Transverse colon (tissue), 4 donors: ENCODE measurements at regions not wholly inside any gene's neighbourhood (a gene's known extent, or its start where the extent isn't known, plus 50 kb on each side); places are given as distances from the start of the nearest gene placed in this dataset.

Experiments used
- EP300 ChIP-seq: sonication (generic); formaldehyde crosslinking; IDR thresholded peaks from one replicate; pipeline ENCODE4 v1.6.1; 2017; ENCODE audit warnings: antibody characterized with exemption, low read depth
- POLR2A ChIP-seq: fragments of 450-650 bp; IDR thresholded peaks from one replicate; pipeline ENCODE4 v1.6.1; 2016; ENCODE audit warnings: antibody characterized with exemption, mild to moderate bottlenecking, moderate library complexity
- POLR2AphosphoS5 ChIP-seq, 3 donors: sonication (generic); formaldehyde crosslinking; IDR thresholded peaks; one replicate each; pipeline ENCODE4 v1.6.1; 2016; ENCODE audit warnings: antibody characterized with exemption in 3 of 3
- TF ChIP-seq, protein P1 (sequence below), 5 experiments: fragments of 200-600 bp in 3 of 5; fragments of 450-650 bp in 2 of 5; sonication (generic) in 3 of 5; IDR thresholded peaks; 1 replicate in 2 of 5; 2 replicates in 3 of 5; pipeline ENCODE4 v1.5.1; 2016 to 2017; ENCODE audit warnings: antibody characterized with exemption in 5 of 5, inconsistent platforms in 3 of 5, mild to moderate bottlenecking in 2 of 5, moderate library complexity in 1 of 5

DNA sequence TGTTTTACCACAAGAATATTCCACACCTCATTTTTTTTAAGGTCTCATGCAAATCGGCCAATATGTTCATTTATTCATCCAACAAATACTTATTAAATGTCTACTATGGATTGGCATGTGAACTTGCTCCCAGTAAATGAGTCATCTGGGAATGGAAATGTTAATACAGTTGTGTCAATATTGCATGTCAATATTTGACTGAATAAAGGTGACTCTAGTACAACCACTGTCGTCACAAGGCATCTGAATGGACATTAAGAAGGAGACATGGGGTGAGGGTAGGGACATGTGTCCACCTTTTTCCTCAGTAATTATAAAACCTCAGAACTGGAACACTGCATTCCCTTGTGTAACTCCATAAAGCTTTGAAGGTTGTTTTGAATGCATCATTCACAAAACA lies 365.4 kb downstream of the ADCYAP1 start:
- TF ChIP-seq, protein P1, sequence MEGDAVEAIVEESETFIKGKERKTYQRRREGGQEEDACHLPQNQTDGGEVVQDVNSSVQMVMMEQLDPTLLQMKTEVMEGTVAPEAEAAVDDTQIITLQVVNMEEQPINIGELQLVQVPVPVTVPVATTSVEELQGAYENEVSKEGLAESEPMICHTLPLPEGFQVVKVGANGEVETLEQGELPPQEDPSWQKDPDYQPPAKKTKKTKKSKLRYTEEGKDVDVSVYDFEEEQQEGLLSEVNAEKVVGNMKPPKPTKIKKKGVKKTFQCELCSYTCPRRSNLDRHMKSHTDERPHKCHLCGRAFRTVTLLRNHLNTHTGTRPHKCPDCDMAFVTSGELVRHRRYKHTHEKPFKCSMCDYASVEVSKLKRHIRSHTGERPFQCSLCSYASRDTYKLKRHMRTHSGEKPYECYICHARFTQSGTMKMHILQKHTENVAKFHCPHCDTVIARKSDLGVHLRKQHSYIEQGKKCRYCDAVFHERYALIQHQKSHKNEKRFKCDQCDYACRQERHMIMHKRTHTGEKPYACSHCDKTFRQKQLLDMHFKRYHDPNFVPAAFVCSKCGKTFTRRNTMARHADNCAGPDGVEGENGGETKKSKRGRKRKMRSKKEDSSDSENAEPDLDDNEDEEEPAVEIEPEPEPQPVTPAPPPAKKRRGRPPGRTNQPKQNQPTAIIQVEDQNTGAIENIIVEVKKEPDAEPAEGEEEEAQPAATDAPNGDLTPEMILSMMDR (IDR thresholded peaks at IDR 0.05) = no peak
- no peak for TF ChIP-seq POLR2AphosphoS5 (IDR thresholded peaks at IDR 0.05)
- no peak for TF ChIP-seq POLR2A
- TF ChIP-seq EP300 = no peak
